IMR-90 (cell line): ENCODE measurements at regions not wholly inside any gene's neighbourhood (a gene's known extent, or its start where the extent isn't known, plus 50 kb on each side); places are given as distances from the start of the nearest gene placed in this dataset.
A peak's percentile ranks its signal among the peaks of the same experiment; 100 is the strongest.

Experiments
- ATAC-seq: fragments of 200-7000 bp; cut with Tn5 transposase; 2 replicates; pipeline ENCODE4 v1.9.1; 2020; ENCODE audit warnings: low read depth, mild to moderate bottlenecking, moderate library complexity
- BruUV-seq: library from RNA; stranded (reverse); fragments of 400-500 nt; replicated peaks from 2 replicates; lab custom pipeline; 2021; lab: Mats Ljungman, UMichigan
- CTCF ChIA-PET: fragments of 300-600 bp; formaldehyde crosslinking; extraction: SDS; loops from one replicate; lab custom pipeline; 2021; ENCODE audit warnings: antibody characterized with exemption; lab: Yijun Ruan, JAX
- POLR2A ChIA-PET: fragments of 300-600 bp; sonication (Branson Sonifier 250); formaldehyde crosslinking; loops from one replicate; lab custom pipeline; 2022; ENCODE audit warnings: antibody characterized with exemption; ENCODE audit not compliant: unreplicated experiment; lab: Charles Lee
- DNase-seq: peaks from one replicate; pipeline ENCODE4 v3.0.0; 2013
- H2AFZ ChIP-seq: replicated peaks from 2 replicates; pipeline ENCODE3; 2013; ENCODE audit warnings: low read length, mild to moderate bottlenecking; ENCODE audit not compliant: poor library complexity
- H2AK5ac ChIP-seq: 2 replicates; pipeline ENCODE4 v1.6.1; 2013; ENCODE audit warnings: low read depth, low read length, inconsistent platforms
- H2AK9ac ChIP-seq: replicated peaks from 2 replicates; pipeline ENCODE3; 2013; ENCODE audit warnings: mild to moderate bottlenecking, low read depth, low read length, moderate library complexity; ENCODE audit not compliant: poor library complexity
- H2BK120ac ChIP-seq: 2 replicates; pipeline ENCODE4 v1.6.1; 2013; ENCODE audit warnings: low read depth, low read length, inconsistent platforms
- H2BK15ac ChIP-seq: 3 replicates; pipeline ENCODE4 v1.6.1; 2013; ENCODE audit warnings: low read depth, low read length, inconsistent platforms
- H2BK20ac ChIP-seq: 2 replicates; pipeline ENCODE4 v1.6.1; 2013; ENCODE audit warnings: low read depth, mild to moderate bottlenecking, inconsistent platforms, low read length, moderate library complexity
- H2BK5ac ChIP-seq: 2 replicates; pipeline ENCODE4 v1.6.1; 2013; ENCODE audit warnings: mild to moderate bottlenecking, low read depth, low read length, inconsistent platforms; ENCODE audit not compliant: poor library complexity, severe bottlenecking
- H3K14ac ChIP-seq: replicated peaks from 2 replicates; pipeline ENCODE4 v1.6.1; 2013; ENCODE audit warnings: low read depth, low read length, inconsistent platforms
- H3K18ac ChIP-seq: 2 replicates; pipeline ENCODE4 v1.6.1; 2013; ENCODE audit warnings: low read depth, low read length, control low read depth
- H3K23ac ChIP-seq: 2 replicates; pipeline ENCODE4 v1.6.1; 2013; ENCODE audit warnings: low read depth, low read length, inconsistent platforms
- H3K27ac ChIP-seq: 2 replicates; pipeline ENCODE4 v1.5.1; 2013; ENCODE audit warnings: mild to moderate bottlenecking, control low read depth, low read length; ENCODE audit not compliant: insufficient read depth
- H3K27me3 ChIP-seq: 2 replicates; pipeline ENCODE4 v1.6.1; 2013; ENCODE audit warnings: low read length; ENCODE audit not compliant: control insufficient read depth, insufficient read depth
- H3K36me3 ChIP-seq: 2 replicates; pipeline ENCODE4 v1.6.1; 2013; ENCODE audit warnings: low read length, mixed read lengths; ENCODE audit not compliant: control insufficient read depth, insufficient read depth
- H3K4ac ChIP-seq: 2 replicates; pipeline ENCODE4 v1.6.1; 2013; ENCODE audit warnings: low read depth, low read length, inconsistent platforms
- H3K4me1 ChIP-seq: 2 replicates; pipeline ENCODE4 v1.6.1; 2013; ENCODE audit warnings: low read length, mixed read lengths; ENCODE audit not compliant: control insufficient read depth, insufficient read depth
- H3K4me2 ChIP-seq: 2 replicates; pipeline ENCODE4 v1.6.1; 2013; ENCODE audit warnings: low read depth, mild to moderate bottlenecking, control low read depth, low read length, moderate library complexity
- H3K4me3 ChIP-seq: 2 replicates; pipeline ENCODE4 v1.5.1; 2013; ENCODE audit warnings: low read depth, mild to moderate bottlenecking, control low read depth, low read length, moderate library complexity; ENCODE audit not compliant: insufficient read depth
- H3K56ac ChIP-seq: 2 replicates; pipeline ENCODE4 v1.6.1; 2013; ENCODE audit warnings: low read length, inconsistent platforms; ENCODE audit not compliant: insufficient read depth; ENCODE audit errors: extremely low read depth
- H3K79me1 ChIP-seq, 2 experiments: 2 replicates each; pipeline ENCODE4 v1.6.1; 2013; ENCODE audit warnings: low read length in 2 of 2, inconsistent platforms in 1 of 2, low read depth in 1 of 2
- H3K9ac ChIP-seq: 2 replicates; pipeline ENCODE4 v1.6.1; 2013; ENCODE audit warnings: low read depth, low read length, control low read depth
- H3K9me1 ChIP-seq: 2 replicates; pipeline ENCODE4 v1.6.1; 2013; ENCODE audit warnings: low read length, inconsistent platforms; ENCODE audit not compliant: insufficient read depth
- H3K9me3 ChIP-seq: 2 replicates; pipeline ENCODE4 v1.6.1; 2013; ENCODE audit warnings: low read length; ENCODE audit not compliant: control insufficient read depth, insufficient read depth
- H4K20me1 ChIP-seq: 2 replicates; pipeline ENCODE4 v1.6.1; 2013; ENCODE audit warnings: low read length, inconsistent platforms; ENCODE audit not compliant: insufficient read depth
- H4K5ac ChIP-seq: 2 replicates; pipeline ENCODE4 v1.6.1; 2013; ENCODE audit warnings: mild to moderate bottlenecking, low read depth, low read length, control low read depth
- H4K8ac ChIP-seq, 2 experiments: 2 replicates each; pipeline ENCODE4 v1.6.1; 2013; ENCODE audit warnings: low read depth in 2 of 2, low read length in 2 of 2, control low read depth in 1 of 2, inconsistent platforms in 1 of 2
- H4K91ac ChIP-seq: 2 replicates; pipeline ENCODE4 v1.6.1; 2013; ENCODE audit warnings: low read depth, low read length, inconsistent platforms; ENCODE audit not compliant: insufficient read depth
- BHLHE40 ChIP-seq: fragments of 150-350 bp; IDR thresholded peaks from 2 replicates; pipeline ENCODE4 v1.6.1; 2016; ENCODE audit warnings: mild to moderate bottlenecking, low read depth, low read length
- CEBPB ChIP-seq: IDR thresholded peaks from 2 replicates; pipeline ENCODE4 v1.6.1; 2012; ENCODE audit warnings: low read depth, low read length, improper control_type of control experiment
- CHD1 ChIP-seq: IDR thresholded peaks from 2 replicates; pipeline ENCODE4 v1.6.1; 2012; ENCODE audit warnings: low read depth, low read length, improper control_type of control experiment
- FOS ChIP-seq: fragments of 150-350 bp; IDR thresholded peaks from 2 replicates; pipeline ENCODE4 v1.6.1; 2016; ENCODE audit warnings: low read depth, low read length
- MAFK ChIP-seq: IDR thresholded peaks from 2 replicates; pipeline ENCODE4 v1.6.1; 2012; ENCODE audit warnings: low read depth, low read length, improper control_type of control experiment
- MAZ ChIP-seq: IDR thresholded peaks from 2 replicates; pipeline ENCODE4 v1.6.1; 2012; ENCODE audit warnings: low read depth, mild to moderate bottlenecking, low read length, improper control_type of control experiment, moderate library complexity, borderline replicate concordance
- MXI1 ChIP-seq: IDR thresholded peaks from 2 replicates; pipeline ENCODE4 v1.6.1; 2012; ENCODE audit warnings: low read depth, mild to moderate bottlenecking, low read length, moderate library complexity, borderline replicate concordance
- NFE2L2 ChIP-seq: fragments of 150-350 bp; IDR thresholded peaks from 2 replicates; pipeline ENCODE4 v1.6.1; 2016; ENCODE audit warnings: low read depth, mild to moderate bottlenecking, low read length
- POLR2A ChIP-seq: IDR thresholded peaks from 2 replicates; pipeline ENCODE4 v1.6.1; 2012; ENCODE audit warnings: mild to moderate bottlenecking, low read depth, low read length
- RAD21 ChIP-seq: IDR thresholded peaks from 2 replicates; pipeline ENCODE4 v1.6.1; 2012; ENCODE audit warnings: low read length, improper control_type of control experiment
- RCOR1 ChIP-seq: IDR thresholded peaks from 2 replicates; pipeline ENCODE4 v1.6.1; 2012; ENCODE audit warnings: mild to moderate bottlenecking, low read length, improper control_type of control experiment; ENCODE audit not compliant: insufficient replicate concordance
- RFX5 ChIP-seq: IDR thresholded peaks from 2 replicates; pipeline ENCODE4 v1.8.0; 2012; ENCODE audit warnings: low read depth, mild to moderate bottlenecking, low read length, moderate library complexity
- SMC3 ChIP-seq: fragments of 150-350 bp; IDR thresholded peaks from 2 replicates; pipeline ENCODE4 v1.6.1; 2016; ENCODE audit warnings: low read depth, mild to moderate bottlenecking, antibody characterized with exemption, low read length, moderate library complexity
- WGBS, 2 experiments: methylation state at CpG; one replicate each; pipeline versions ENCODE4 v1.1.5 to v1.1.7; 2013; ENCODE audit warnings: missing lambda C conversion rate in 2 of 2; ENCODE audit not compliant: insufficient read length in 1 of 2; ENCODE audit errors: extremely low coverage in 2 of 2; 5-methylcytosine and 5-hydroxymethylcytosine counted together
- dilution Hi-C: fragments of 300-500 bp; cut with HindIII; formaldehyde crosslinking; loops from one replicate; pipeline ENCODE4 v1.14.3; 2018; ENCODE audit warnings: low sequenced_read_pairs; ENCODE audit not compliant: unreplicated experiment
- in situ Hi-C: fragments of 300-500 bp; cut with MboI; formaldehyde crosslinking; loops from 3 replicates; pipeline ENCODE4 v1.14.3; 2019; ENCODE audit warnings: low sequenced_read_pairs, inconsistent platforms, mixed read lengths
- intact Hi-C: fragments of 100-400 bp; cut with micrococcal nuclease; formaldehyde crosslinking; loops from 2 replicates; pipeline ENCODE4 v1.10.0; 2022
- TF ChIP-seq, protein P1 (sequence below): fragments of 150-350 bp; IDR thresholded peaks from 2 replicates; pipeline ENCODE4 v1.6.1; 2016; ENCODE audit warnings: low read depth, mild to moderate bottlenecking, low read length, moderate library complexity, borderline replicate concordance
- TF ChIP-seq, protein P2 (sequence below): conservative IDR thresholded peaks from 2 replicates; pipeline ENCODE4 v1.5.1; 2012; ENCODE audit warnings: mild to moderate bottlenecking, low read depth, low read length, improper control_type of control experiment
- TF ChIP-seq, protein P3 (sequence below): fragments of 150-350 bp; IDR thresholded peaks from 2 replicates; pipeline ENCODE4 v1.6.1; 2017; ENCODE audit warnings: mild to moderate bottlenecking, antibody characterized with exemption, low read length, low read depth

DNA sequence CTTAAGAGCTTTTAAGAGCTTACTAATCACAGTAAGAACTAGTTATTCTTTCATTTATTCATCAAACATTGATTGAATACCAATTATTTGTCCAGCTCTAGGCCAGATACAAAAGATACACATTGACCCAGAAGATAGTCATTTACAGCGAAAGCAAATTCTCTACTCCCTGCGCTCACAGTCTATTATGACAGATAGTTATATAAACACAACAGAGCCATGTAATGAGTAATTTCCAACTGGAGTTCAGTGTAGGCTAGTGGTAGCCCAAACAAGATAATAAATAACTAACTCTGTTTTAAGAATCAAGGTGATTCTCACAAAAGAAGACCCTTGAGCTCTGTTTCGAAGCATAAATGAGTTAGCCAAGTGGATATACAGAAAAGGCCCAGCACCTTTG is 397.8 kb upstream of the TLE4 start:
- no peak overlapping the region for H3K27ac ChIP-seq
- H4K5ac ChIP-seq = no peak overlapping the region
- H3K4me2 ChIP-seq = peak overlapping the region; percentile 33; the same call in 1 of the 2 replicates
- H2AFZ ChIP-seq = no peak overlapping the region
- no peak overlapping the region; the same call in 1 of the 2 replicates for H3K4ac ChIP-seq
- H2AK5ac ChIP-seq = no peak overlapping the region; the same call in 1 of the 2 replicates
- DNase-seq = peak; percentile 59
- H4K91ac ChIP-seq = no peak overlapping the region
- no peaks in the 10 kb centered on the region for H3K36me3 ChIP-seq
- no peaks in the 10 kb centered on the region for H4K20me1 ChIP-seq
- ATAC-seq = peak; percentile 73
- no peak overlapping the region for H2AK9ac ChIP-seq
- H3K79me1 ChIP-seq = no peaks in the 10 kb centered on the region
- no peaks in the 10 kb centered on the region for H3K27me3 ChIP-seq
- no peak overlapping the region for H2BK15ac ChIP-seq
- POLR2A ChIA-PET = no interaction called here
- H3K4me1 ChIP-seq = peaks cover 4% of the 10 kb centered on the region; the same call in 1 of the 2 replicates
- H3K14ac ChIP-seq = no peak overlapping the region
- TF ChIP-seq CEBPB (no peak), NFE2L2 (no peak), RFX5 (no peak), FOS (no peak), MAZ (no peak), SMC3 (no peak), RCOR1 (no peak), POLR2A (no peak), MAFK (no peak), RAD21 (no peak), BHLHE40 (no peak), CHD1 (no peak), MXI1 (no peak)
- TF ChIP-seq, protein P1, sequence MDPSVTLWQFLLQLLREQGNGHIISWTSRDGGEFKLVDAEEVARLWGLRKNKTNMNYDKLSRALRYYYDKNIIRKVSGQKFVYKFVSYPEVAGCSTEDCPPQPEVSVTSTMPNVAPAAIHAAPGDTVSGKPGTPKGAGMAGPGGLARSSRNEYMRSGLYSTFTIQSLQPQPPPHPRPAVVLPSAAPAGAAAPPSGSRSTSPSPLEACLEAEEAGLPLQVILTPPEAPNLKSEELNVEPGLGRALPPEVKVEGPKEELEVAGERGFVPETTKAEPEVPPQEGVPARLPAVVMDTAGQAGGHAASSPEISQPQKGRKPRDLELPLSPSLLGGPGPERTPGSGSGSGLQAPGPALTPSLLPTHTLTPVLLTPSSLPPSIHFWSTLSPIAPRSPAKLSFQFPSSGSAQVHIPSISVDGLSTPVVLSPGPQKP = no peak
- TF ChIP-seq, protein P2, sequence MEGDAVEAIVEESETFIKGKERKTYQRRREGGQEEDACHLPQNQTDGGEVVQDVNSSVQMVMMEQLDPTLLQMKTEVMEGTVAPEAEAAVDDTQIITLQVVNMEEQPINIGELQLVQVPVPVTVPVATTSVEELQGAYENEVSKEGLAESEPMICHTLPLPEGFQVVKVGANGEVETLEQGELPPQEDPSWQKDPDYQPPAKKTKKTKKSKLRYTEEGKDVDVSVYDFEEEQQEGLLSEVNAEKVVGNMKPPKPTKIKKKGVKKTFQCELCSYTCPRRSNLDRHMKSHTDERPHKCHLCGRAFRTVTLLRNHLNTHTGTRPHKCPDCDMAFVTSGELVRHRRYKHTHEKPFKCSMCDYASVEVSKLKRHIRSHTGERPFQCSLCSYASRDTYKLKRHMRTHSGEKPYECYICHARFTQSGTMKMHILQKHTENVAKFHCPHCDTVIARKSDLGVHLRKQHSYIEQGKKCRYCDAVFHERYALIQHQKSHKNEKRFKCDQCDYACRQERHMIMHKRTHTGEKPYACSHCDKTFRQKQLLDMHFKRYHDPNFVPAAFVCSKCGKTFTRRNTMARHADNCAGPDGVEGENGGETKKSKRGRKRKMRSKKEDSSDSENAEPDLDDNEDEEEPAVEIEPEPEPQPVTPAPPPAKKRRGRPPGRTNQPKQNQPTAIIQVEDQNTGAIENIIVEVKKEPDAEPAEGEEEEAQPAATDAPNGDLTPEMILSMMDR = no peak
- TF ChIP-seq, protein P3, sequence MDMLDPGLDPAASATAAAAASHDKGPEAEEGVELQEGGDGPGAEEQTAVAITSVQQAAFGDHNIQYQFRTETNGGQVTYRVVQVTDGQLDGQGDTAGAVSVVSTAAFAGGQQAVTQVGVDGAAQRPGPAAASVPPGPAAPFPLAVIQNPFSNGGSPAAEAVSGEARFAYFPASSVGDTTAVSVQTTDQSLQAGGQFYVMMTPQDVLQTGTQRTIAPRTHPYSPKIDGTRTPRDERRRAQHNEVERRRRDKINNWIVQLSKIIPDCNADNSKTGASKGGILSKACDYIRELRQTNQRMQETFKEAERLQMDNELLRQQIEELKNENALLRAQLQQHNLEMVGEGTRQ = no peak
- dilution Hi-C loops = no loop called here
- CTCF ChIA-PET = interaction anchor here (0.5 kb wide), 1 partner anchor 1716 kb away, joined by 4 read pairs; no protein-coding TSS in a partner anchor
- H3K9ac ChIP-seq = no peak overlapping the region
- H3K18ac ChIP-seq = no peak overlapping the region
- no peak overlapping the region for H4K8ac ChIP-seq
- H3K9me3 ChIP-seq = peaks cover 2% of the 10 kb centered on the region; the same call in 1 of the 2 replicates
- BruUV-seq = no TSS peak
- H3K9me1 ChIP-seq = peaks cover 5% of the 10 kb centered on the region
- H2BK20ac ChIP-seq = peak overlapping the region; percentile 33; the same call in 1 of the 2 replicates
- WGBS, 2 experiments = 100% methylated on average over 1 of the region's 3 CpGs; no CpG with 5 or more reads in 1 of the 2 experiments
- H3K4me3 ChIP-seq = no peak overlapping the region
- intact Hi-C loops = no loop called here
- 0 out of 2 replicates have a peak overlapping the region, but pooled peaks have one; percentile 8 for H2BK120ac ChIP-seq
- H2BK5ac ChIP-seq = no peak overlapping the region
- in situ Hi-C loops = no loop called here
- no peak overlapping the region for H3K23ac ChIP-seq
- H3K56ac ChIP-seq = no peak overlapping the region
